ENCODE measurements at regions not wholly inside any gene's neighbourhood (a gene's known extent, or its start where the extent isn't known, plus 50 kb on each side); places are given as distances from the start of the nearest gene placed in this dataset.

GRCh38 chr2:198479065-198479464 lies 674.7 kb downstream of the PLCL1 start:
- no peak for DNase-seq

- DNase-seq: no peak
These were observed 674.0 kb downstream of the PLCL1 start for GRCh38 chr2:198478361-198478760.

DNA sequence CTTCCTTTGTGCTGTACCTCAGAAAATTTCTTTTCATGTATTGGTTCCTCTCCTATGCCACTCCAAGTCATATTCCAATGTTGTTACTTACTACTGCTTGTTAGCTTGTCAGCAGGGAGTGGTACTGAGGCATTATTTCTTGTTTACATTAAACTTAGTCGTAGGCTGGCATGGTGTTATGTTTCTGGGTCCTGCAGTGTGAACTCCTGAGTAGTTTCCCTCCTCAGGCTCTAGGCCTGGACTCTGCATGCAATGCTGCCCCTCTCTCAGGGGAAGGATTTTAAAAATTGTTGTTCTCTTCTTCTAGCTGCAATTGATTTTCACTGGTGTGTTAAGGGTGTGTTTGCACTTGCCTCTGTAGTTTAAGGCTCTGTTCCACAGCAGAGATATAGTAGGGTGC lies 671.6 kb downstream of the PLCL1 start:
- no peak for DNase-seq

DNA sequence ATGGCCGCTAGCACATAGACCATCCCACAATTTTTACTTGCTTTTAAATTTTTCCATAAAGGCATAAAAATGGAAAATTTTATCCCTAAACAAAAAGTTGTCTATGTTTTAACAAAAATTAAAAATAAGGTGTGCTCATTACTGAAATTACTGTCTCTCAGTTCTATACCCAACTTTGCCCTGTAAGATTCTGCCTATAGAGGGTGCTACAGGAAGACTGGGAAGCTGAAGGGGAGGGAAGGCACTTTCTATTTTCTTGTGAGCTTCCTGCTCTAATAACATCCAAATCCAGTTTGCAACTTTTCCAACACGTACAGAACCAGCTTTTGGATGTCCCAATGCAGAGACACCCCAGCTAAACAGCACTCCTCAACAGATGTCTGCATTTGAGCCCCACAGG lies 666.9 kb downstream of the PLCL1 start:
- DNase-seq: no peak

DNA sequence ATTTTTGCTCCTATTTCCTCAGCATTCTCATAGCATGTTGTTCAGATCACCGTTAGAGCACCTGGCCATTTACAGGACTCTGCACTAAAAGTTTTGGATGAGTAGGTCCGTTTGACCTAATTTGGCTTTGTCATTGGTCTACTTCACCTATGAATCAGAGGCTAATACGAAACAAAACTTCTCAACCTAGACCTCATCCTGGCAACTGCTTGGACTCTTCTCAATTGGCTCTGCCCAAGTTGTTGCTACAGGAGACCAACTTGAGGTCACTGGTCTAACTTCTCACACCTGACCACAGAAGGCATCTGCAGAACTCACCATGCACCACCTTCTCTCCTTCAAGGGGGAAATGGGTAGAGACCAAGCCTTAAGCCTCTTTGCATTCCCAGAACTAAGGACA lies 663.7 kb downstream of the PLCL1 start:
- no peak for DNase-seq

DNA sequence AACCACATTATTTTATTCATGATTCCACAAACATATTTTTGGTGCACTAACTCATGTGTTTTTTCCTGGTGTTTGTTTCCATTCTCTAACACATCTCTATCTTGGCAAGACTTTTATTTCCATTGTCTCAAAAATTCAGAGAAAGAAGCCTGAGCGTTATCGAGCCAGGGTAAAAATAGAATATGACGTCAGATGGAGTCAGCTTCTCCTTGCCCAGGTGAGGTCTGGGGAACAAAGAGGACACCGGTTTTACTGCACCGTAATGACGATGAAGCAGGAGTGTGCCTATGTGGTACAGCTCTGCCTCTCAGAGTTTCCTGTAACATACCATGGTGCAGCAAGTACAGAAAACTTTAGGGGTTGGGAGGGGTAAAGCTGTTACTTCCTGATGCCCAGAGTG lies 661.6 kb downstream of the PLCL1 start:
- DNase-seq: no peak

DNA sequence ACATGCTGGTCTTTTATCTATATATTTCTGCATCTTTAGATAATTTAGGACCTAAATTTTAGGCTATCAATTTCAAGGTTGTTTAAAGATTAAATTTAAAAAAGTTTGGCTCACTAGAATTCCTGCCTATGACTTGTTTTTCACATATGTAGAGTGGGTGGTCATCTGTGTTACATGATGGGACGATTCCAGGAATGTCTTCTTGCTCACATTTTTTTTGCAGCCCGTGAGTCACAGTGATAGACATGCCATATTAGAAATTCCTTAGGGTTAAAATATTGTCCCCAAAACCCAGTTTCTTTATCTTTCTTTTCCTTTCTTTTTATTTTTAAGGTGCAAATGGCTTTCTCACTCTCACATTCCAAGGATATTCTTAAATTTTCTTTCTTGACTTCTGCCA lies 652.0 kb downstream of the PLCL1 start:
- no peak for DNase-seq

DNA sequence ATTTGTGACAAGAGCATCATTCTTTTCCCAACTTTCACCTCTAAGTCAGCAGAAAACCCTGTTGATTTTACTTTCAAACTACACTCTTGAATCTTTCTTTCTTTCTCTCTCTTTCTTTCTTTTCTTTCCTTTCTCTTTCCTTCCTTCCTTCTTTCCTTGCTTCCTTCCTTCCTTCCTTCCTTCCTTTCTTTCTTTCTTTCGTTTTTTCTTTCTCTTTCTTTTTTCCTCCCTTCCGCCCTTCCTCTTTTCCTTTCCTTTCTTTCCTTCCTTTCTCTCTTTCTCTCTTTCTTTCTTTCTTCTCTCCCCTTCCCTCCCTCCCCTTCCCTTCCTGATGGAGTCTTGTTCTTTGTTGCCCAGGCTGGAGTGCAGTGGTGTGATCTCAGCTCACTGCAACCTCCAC lies 649.5 kb downstream of the PLCL1 start:
- no peak for DNase-seq

GRCh38 chr2:198452327-198452726 lies 647.9 kb downstream of the PLCL1 start:
- DNase-seq: no peak

- no peak for DNase-seq
These were observed 644.4 kb downstream of the PLCL1 start for GRCh38 chr2:198448789-198449188.

- no peak for DNase-seq
These were observed 640.5 kb downstream of the PLCL1 start for GRCh38 chr2:198444800-198445287.

DNA sequence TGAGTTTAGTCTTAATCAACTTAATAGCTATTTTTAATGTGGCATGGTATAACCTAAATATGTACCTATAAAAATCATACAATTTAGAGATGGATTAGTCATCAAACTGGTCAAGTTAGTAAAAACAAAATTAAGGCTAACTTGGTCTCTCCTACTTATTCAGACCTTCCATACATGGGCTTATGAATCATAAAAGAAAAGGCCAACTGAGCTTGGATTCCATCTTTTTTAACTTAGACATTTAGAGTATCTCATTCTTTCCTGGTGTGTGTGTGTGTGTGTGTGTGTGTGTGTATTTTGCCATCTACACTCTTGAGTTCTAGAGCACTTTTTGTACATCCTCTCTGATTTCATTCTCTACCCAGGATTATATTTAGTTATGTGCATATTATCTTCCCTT lies 637.5 kb downstream of the PLCL1 start:
- no peak for DNase-seq

DNA sequence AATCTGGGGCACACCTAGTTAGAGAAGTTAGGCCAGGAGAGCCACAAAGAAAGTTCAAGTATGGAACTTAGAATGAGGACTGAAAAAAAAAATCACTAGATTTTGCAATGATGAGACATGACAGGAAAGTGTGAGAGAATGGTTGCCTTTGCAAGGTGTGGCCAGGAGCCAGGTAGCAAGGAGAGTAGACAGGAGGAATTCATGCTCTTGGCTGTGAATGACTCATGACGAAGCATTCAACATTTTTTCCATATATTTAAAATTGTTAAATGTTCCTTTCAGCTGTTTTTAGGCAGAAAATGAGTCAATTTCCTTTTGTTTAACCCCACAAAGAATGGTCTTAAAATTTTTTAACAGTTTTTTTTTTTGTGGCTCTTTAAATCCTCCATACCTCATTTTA lies 636.9 kb downstream of the PLCL1 start:
- no peak for DNase-seq

GRCh38 chr2:198440833-198441232 lies 636.4 kb downstream of the PLCL1 start:
- DNase-seq: no peak

DNA sequence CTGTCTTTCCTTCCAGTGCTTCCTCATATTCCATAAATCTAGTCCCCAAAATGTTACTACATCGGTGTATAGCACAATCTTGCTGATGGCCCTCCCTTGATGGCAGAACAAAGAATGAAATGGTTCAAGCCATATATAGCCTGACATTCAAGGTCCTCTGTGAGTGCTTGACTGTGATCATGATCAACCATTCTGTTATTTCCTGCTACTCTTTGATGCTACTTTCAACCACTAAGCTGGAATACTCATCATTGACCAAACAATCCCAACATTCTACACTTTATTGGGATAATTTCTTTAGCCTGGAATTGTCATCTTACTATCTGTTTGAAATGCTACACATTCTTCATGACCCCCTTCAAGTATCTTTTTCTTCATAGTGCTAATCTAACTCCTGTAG lies 633.9 kb downstream of the PLCL1 start:
- DNase-seq: no peak

DNA sequence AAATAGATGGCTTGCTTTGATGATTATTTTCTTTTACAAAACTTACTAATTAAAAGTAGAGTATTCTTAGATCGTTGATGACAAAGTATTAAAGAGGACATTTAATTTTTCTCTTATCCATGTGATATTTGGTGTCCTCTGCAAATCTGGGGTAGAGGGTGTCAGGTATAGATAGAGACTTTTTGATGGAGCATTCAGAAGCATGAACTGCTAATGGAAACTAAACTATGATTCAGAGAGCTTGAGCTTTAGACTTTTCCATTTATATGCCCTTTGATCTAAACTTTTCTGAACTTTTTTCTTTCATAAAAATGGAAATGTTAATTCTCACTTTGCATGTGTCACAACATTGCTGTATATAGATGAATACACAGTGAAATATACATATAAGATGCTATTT lies 619.7 kb downstream of the PLCL1 start:
- DNase-seq: no peak

GRCh38 chr2:198417836-198418235 lies 613.4 kb downstream of the PLCL1 start:
- DNase-seq: no peak

DNA sequence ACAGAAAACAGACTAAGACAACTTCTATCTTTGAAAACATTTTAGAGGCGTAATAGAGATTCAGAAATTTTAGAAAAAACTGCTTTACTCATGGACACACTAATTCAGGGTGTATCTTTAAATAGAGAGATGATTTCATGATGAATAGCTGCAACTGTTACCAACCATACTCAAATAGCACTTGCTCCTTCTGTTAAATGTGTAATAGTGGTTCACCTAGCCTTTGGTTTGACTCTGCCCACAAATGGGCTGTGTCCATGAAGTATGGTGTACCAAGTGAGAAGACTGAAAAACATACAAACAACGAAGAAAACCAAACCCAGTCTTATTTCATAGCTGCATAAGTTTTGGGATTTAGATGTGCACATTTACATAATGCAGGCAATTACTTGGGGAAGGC lies 610.6 kb downstream of the PLCL1 start:
- no peak for DNase-seq

DNA sequence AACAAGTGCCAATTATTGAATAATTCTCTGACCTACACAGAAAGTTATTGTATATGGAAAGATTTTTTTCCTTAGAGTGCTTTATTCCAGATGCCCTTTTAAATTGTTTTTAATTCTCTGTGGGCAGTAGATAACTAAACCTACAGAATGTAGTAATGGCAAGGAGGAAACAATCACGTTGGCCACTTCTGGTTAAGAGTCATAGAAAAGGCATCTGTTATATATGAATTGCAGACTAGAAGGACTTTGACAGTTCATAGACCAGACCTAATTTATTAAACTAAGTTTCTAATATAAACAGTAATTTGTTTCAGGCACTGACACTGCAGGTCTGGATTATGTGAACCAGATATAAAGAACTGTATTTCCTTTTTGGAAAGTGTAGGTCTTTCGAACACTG lies 607.5 kb downstream of the PLCL1 start:
- no peak for DNase-seq

GRCh38 chr2:198408171-198408570 lies 603.8 kb downstream of the PLCL1 start:
- no peak for DNase-seq

DNA sequence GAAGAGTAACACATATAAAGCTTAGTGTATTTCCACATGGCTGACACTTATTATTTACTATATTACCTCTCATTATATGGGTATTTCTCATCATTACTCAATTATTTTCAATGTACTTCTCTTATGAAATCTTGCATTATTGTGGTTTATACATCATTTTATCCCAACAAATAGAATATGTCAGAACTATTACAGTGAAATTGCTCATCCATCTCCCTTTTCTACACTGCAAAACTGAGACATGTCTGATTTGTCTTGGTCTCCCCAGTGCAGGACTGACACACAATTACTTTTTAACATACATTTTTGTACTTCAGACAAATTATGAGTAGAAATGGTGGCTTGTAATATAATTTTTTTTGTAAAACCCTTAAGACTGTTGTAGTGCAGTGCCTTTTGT lies 600.9 kb downstream of the PLCL1 start:
- no peak for DNase-seq

DNA sequence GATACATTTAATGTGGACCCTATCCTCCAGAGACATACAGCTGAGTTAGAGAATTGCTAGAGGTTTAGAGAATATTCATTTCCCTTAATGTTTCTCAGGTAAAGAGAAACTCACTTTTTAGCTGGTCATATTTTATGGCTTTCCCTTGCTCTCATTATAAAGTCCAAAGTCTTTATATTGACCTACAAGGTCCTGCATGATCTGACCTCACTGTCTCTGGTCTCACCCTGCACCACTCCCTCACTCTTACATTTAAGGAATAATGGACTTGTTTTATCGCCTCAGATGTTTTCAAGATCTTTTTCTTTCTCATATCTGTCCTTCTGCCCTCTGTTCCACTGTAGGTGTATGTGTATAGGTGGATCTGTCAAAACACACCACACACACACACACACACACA lies 597.3 kb downstream of the PLCL1 start:
- no peak for DNase-seq

GRCh38 chr2:198400999-198401398 lies 596.6 kb downstream of the PLCL1 start:
- no peak for DNase-seq

- no peak for DNase-seq
These were observed 589.8 kb downstream of the PLCL1 start for GRCh38 chr2:198394208-198394607.

GRCh38 chr2:198390670-198391069 lies 586.3 kb downstream of the PLCL1 start:
- DNase-seq: no peak

DNA sequence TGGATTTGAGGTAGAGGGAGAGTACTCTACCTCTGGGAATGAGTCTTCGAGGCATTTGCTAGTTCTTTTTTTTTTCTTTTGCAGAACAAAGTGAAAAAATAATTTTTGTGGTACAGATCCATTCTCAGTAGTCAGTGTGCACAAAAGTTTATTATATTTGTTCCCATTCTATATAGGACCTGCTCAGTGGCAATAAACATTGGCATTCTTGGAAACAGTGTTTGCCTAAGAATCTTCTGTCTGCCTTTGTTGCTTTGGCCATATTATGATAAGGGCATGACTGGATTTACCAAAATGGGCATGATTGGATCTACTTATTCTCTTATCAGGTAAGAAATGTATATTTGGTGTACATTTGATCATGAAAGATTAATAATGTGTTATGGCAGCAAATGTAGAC lies 583.3 kb downstream of the PLCL1 start:
- DNase-seq: no peak

Measured in NCI-H2171 treated with DMSO at 0.1 percent for 48 hours (cell line).